OCI-LY1 (cell line): ENCODE measurements at regions not wholly inside any gene's neighbourhood (a gene's known extent, or its start where the extent isn't known, plus 50 kb on each side); places are given as distances from the start of the nearest gene placed in this dataset.

Experiments used
- CTCF ChIP-seq: fragments of 200-600 bp; sonication (generic), shearing (Covaris generic); IDR thresholded peaks from 2 replicates; pipeline ENCODE4 v1.5.1; 2017; ENCODE audit warnings: mild to moderate bottlenecking, antibody characterized with exemption, low read length, moderate library complexity, mixed read lengths
- EZH2 ChIP-seq: fragments of 200-600 bp; sonication (generic), shearing (Covaris generic); IDR thresholded peaks from 2 replicates; pipeline ENCODE4 v1.8.0; 2017; ENCODE audit warnings: borderline replicate concordance, mixed run types, mild to moderate bottlenecking, antibody characterized with exemption, low read length, moderate library complexity, mixed read lengths

- TF ChIP-seq CTCF = no peak
- no peak for TF ChIP-seq EZH2
These were observed 580.6 kb upstream of the VRK2 start for GRCh38 chr2:57465967-57466366.
